HepG2 (cell line): ENCODE measurements at regions not wholly inside any gene's neighbourhood (a gene's known extent, or its start where the extent isn't known, plus 50 kb on each side); places are given as distances from the start of the nearest gene placed in this dataset.

Experiments used
- ATAC-seq: fragments of 200-7000 bp; cut with Tn5 transposase; 3 replicates; pipeline ENCODE4 v1.9.1; 2020; ENCODE audit warnings: mild to moderate bottlenecking, moderate library complexity
- BruUV-seq: library from RNA; stranded (reverse); fragments of 400-500 nt; replicated peaks from 2 replicates; lab custom pipeline; 2021; lab: Mats Ljungman, UMichigan
- CTCF ChIA-PET: fragments of 300-600 bp; formaldehyde crosslinking; extraction: SDS; loops from one replicate; lab custom pipeline; 2021; ENCODE audit warnings: low total read pairs, inconsistent platforms, low intra/inter-chr PET ratio; lab: Yijun Ruan, JAX
- POLR2A ChIA-PET: fragments of 350-600 bp; sonication (Branson Sonifier 250); formaldehyde crosslinking; loops from one replicate; lab custom pipeline; 2020; ENCODE audit warnings: antibody characterized with exemption, inconsistent platforms; lab: Yijun Ruan, JAX
- DNase-seq: peaks from one replicate; pipeline ENCODE4 v3.0.0-alpha.2; 2015; ENCODE audit warnings: low spot score
- FAIRE-seq: peaks from 3 replicates; lab custom pipeline; 2011; peaks lifted over from hg19 to GRCh38; lab: Jason Lieb, UNC
- H2AFZ ChIP-seq: one replicate; pipeline ENCODE4 v1.6.1; 2011; ENCODE audit warnings: low read length, inconsistent platforms
- H3K27ac ChIP-seq: fragments of 300-600 bp; 3 replicates; pipeline ENCODE4 v1.8.0; 2011; ENCODE audit warnings: mixed run types, mild to moderate bottlenecking, mixed read lengths, low read length, inconsistent platforms; ENCODE audit not compliant: insufficient read depth; ENCODE audit errors: extremely low read length
- H3K27me3 ChIP-seq, 2 experiments: fragments of 200-600 bp in 1 of 2; 2 replicates in 1 of 2; 3 replicates in 1 of 2; pipeline versions ENCODE4 v1.6.0 to v1.8.0; 2011; ENCODE audit warnings: low read length in 2 of 2, mild to moderate bottlenecking in 2 of 2, moderate library complexity in 2 of 2, inconsistent platforms in 1 of 2; ENCODE audit not compliant: insufficient read depth in 2 of 2, control insufficient read depth in 1 of 2
- H3K36me3 ChIP-seq, 2 experiments: fragments of 200-600 bp in 1 of 2; replicated peaks in 1 of 2; 2 replicates in 1 of 2; 3 replicates in 1 of 2; pipeline versions ENCODE4 v1.5.1 to v1.8.0; 2011; ENCODE audit warnings: low read length in 2 of 2, inconsistent platforms in 1 of 2; ENCODE audit not compliant: insufficient read depth in 2 of 2, control insufficient read depth in 1 of 2
- H3K4me1 ChIP-seq: 2 replicates; pipeline ENCODE4 v1.5.1; 2012; ENCODE audit warnings: low read length, inconsistent platforms; ENCODE audit not compliant: insufficient read depth
- H3K4me2 ChIP-seq: 2 replicates; pipeline ENCODE4 v1.6.0; 2011; ENCODE audit warnings: low read depth, low read length, inconsistent platforms
- H3K4me3 ChIP-seq, 3 experiments: fragments of 200-600 bp in 1 of 3; sonication (generic), shearing (Covaris generic) in 1 of 3; replicated peaks in 1 of 3; 2 replicates each; pipeline ENCODE4 v1.5.1; 2011 to 2016; ENCODE audit warnings: low read length in 3 of 3, inconsistent platforms in 2 of 3, low read depth in 2 of 3, mild to moderate bottlenecking in 2 of 3, control low read depth in 1 of 3, mixed read lengths in 1 of 3; ENCODE audit not compliant: insufficient read depth in 1 of 3
- H3K79me2 ChIP-seq: one replicate; pipeline ENCODE4 v1.6.1; 2011; ENCODE audit warnings: low read length, inconsistent platforms; ENCODE audit not compliant: insufficient read depth
- H3K9ac ChIP-seq: 2 replicates; pipeline ENCODE4 v1.6.0; 2011; ENCODE audit warnings: mild to moderate bottlenecking, low read depth, low read length, inconsistent platforms; ENCODE audit not compliant: insufficient read depth
- H3K9me3 ChIP-seq: 2 replicates; pipeline ENCODE4 v1.5.1; 2012; ENCODE audit warnings: mild to moderate bottlenecking, low read length
- H4K20me1 ChIP-seq: 2 replicates; pipeline ENCODE4 v1.6.0; 2011; ENCODE audit warnings: inconsistent platforms, mild to moderate bottlenecking, low read length, moderate library complexity; ENCODE audit not compliant: insufficient read depth
- GZF1 ChIP-seq: sonication (generic); formaldehyde crosslinking; IDR thresholded peaks from 2 replicates; pipeline ENCODE4 v1.5.1; 2020; ENCODE audit warnings: mild to moderate bottlenecking, missing genetic modification reagents
- MAFK ChIP-seq, 2 experiments: IDR thresholded peaks in 1 of 2; conservative IDR thresholded peaks in 1 of 2; 2 replicates each; pipeline ENCODE4 v1.6.1; 2011; ENCODE audit warnings: improper control_type of control experiment in 2 of 2, low read length in 2 of 2
- NFRKB ChIP-seq: fragments of 450-650 bp; IDR thresholded peaks from 2 replicates; pipeline ENCODE4 v1.6.1; 2017
- SMAD3 ChIP-seq: sonication (generic); formaldehyde crosslinking; IDR thresholded peaks from 2 replicates; pipeline ENCODE4 v1.4.0; 2020; ENCODE audit warnings: missing genetic modification reagents
- SRSF1 ChIP-seq: fragments of 200-400 bp; formaldehyde crosslinking; optimal IDR thresholded peaks from 2 replicates; pipeline ENCODE3; 2017; ENCODE audit warnings: mild to moderate bottlenecking, low read depth, low read length, moderate library complexity
- ZNF260 ChIP-seq: sonication (generic); formaldehyde crosslinking; IDR thresholded peaks from 2 replicates; pipeline ENCODE4 v1.4.0; 2020; ENCODE audit warnings: missing genetic modification reagents, low read depth, mild to moderate bottlenecking, borderline replicate concordance
- ZNF7 ChIP-seq: IDR thresholded peaks from 2 replicates; pipeline ENCODE4 v1.6.1; 2016; ENCODE audit warnings: missing biosample characterization, missing genetic modification reagents
- WGBS: methylation state at CpG from one replicate; pipeline ENCODE4 v1.1.6; 2017; ENCODE audit warnings: low lambda C conversion rate; 5-methylcytosine and 5-hydroxymethylcytosine counted together
- in situ Hi-C: cut with HindIII; loops from 2 replicates; pipeline ENCODE4 v1.10.0; 2017; ENCODE audit warnings: low pct_unique_long_range_greater_than_20kb; ENCODE audit not compliant: extremely low pct_ligation_motif_present
- intact Hi-C: fragments of 100-400 bp; cut with micrococcal nuclease; formaldehyde crosslinking; loops from one replicate; pipeline ENCODE4 v1.10.0; 2022; ENCODE audit not compliant: unreplicated experiment
- TF ChIP-seq, protein P1 (sequence below): sonication (generic); formaldehyde crosslinking; IDR thresholded peaks from 2 replicates; pipeline ENCODE4 v1.5.1; 2020; ENCODE audit warnings: missing genetic modification reagents, mild to moderate bottlenecking, borderline replicate concordance
- TF ChIP-seq, protein P2 (sequence below): sonication (generic); formaldehyde crosslinking; IDR thresholded peaks from 2 replicates; pipeline ENCODE4 v1.5.0; 2020; ENCODE audit warnings: missing genetic modification reagents
- TF ChIP-seq, protein P3 (sequence below): IDR thresholded peaks from 2 replicates; pipeline ENCODE4 v1.6.1; 2012; ENCODE audit warnings: inconsistent platforms
- TF ChIP-seq, protein P4 (sequence below): sonication (generic); formaldehyde crosslinking; IDR thresholded peaks from 2 replicates; pipeline ENCODE4 v1.5.0; 2020; ENCODE audit warnings: missing genetic modification reagents

DNA sequence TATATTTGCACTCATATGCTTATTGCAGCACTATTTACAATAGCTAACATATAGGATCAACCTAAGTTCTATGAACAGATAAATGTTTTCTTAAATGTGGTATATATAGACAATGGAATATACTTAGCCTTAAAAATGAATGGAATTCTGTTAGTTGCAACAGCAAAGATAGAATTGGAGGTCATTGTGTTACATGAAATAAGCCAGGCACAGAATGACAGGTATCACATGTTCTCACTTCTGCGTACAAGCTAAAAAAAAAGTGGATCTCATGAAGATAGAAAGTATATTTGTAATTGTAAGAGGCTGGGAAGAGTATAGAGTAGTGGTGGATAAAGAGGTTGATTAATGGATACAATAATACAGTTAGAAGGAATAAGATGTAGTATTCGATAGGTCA lies 255.5 kb upstream of the SETBP1 start:
- H2AFZ ChIP-seq = no peak overlapping the region
- DNase-seq (no peak), ATAC-seq (no peak), FAIRE-seq (no peak)
- in situ Hi-C loops = no loop called here
- no peak overlapping the region for H3K4me2 ChIP-seq
- H3K27me3 ChIP-seq = no peaks in the 10 kb centered on the region
- CTCF ChIA-PET = no interaction called here
- H3K27ac ChIP-seq = no peak overlapping the region
- intact Hi-C loops = no loop called here
- 1% methylated on average over 2 of the region's 2 CpGs for WGBS
- POLR2A ChIA-PET = no interaction called here
- peaks cover 72% of the 10 kb centered on the region for H3K9me3 ChIP-seq
- no peaks in the 10 kb centered on the region for H4K20me1 ChIP-seq
- no peak overlapping the region for H3K9ac ChIP-seq
- TF ChIP-seq, protein P1, sequence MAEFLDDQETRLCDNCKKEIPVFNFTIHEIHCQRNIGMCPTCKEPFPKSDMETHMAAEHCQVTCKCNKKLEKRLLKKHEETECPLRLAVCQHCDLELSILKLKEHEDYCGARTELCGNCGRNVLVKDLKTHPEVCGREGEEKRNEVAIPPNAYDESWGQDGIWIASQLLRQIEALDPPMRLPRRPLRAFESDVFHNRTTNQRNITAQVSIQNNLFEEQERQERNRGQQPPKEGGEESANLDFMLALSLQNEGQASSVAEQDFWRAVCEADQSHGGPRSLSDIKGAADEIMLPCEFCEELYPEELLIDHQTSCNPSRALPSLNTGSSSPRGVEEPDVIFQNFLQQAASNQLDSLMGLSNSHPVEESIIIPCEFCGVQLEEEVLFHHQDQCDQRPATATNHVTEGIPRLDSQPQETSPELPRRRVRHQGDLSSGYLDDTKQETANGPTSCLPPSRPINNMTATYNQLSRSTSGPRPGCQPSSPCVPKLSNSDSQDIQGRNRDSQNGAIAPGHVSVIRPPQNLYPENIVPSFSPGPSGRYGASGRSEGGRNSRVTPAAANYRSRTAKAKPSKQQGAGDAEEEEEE (CRISPR knock-in tag) = no peak
- H3K4me3 ChIP-seq = no peak overlapping the region
- BruUV-seq = no TSS peak
- H3K36me3 ChIP-seq = no peaks in the 10 kb centered on the region
- H3K79me2 ChIP-seq = no peaks in the 10 kb centered on the region
- no peaks in the 10 kb centered on the region for H3K4me1 ChIP-seq

DNA sequence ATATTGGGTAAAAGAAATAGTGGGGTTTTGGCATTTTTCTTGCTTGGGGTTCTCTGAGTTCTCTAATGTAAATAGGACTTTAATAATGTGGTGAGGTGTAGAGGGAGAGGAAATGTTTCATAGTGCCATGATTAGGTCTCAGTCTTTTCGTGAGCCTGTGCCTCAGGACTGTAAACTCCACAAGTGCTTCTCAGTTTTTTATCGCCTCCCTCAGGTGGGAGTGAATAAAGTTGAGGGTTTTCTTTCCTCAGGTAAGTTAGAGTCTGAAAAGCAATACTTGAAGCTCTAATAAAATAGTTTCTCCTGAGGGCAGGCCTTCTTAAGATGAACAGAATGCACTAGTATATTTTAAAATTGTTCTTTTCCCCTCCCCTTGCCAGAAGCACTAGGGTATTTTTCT lies 243.1 kb upstream of the SETBP1 start:
- Histone ChIP-seq H4K20me1 (no peaks in the 10 kb centered on the region), H3K9me3 (peaks cover 75% of the 10 kb centered on the region), H3K79me2 (no peaks in the 10 kb centered on the region), H3K4me2 (no peak overlapping the region), H3K27ac (no peak overlapping the region), H3K4me3 (no peak overlapping the region)
- DNase-seq (no peak), ATAC-seq (no peak)
- in situ Hi-C loops = no loop called here
- no TSS peak for BruUV-seq
- POLR2A ChIA-PET = no interaction called here
- TF ChIP-seq ZNF7 = no peak
- TF ChIP-seq, protein P2, sequence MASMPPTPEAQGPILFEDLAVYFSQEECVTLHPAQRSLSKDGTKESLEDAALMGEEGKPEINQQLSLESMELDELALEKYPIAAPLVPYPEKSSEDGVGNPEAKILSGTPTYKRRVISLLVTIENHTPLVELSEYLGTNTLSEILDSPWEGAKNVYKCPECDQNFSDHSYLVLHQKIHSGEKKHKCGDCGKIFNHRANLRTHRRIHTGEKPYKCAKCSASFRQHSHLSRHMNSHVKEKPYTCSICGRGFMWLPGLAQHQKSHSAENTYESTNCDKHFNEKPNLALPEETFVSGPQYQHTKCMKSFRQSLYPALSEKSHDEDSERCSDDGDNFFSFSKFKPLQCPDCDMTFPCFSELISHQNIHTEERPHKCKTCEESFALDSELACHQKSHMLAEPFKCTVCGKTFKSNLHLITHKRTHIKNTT = no peak
- TF ChIP-seq SMAD3 = no peak
- no peak for TF ChIP-seq NFRKB
- TF ChIP-seq GZF1 = no peak
- no peak for TF ChIP-seq ZNF260
- TF ChIP-seq SRSF1 = no peak
- TF ChIP-seq MAFK (conservative IDR thresholded peaks at IDR 0.05 in 1 of 2, IDR thresholded peaks at IDR 0.05 in 1 of 2; ENCODE audit: low read length in 2 of 2) = no peak
- TF ChIP-seq, protein P3, sequence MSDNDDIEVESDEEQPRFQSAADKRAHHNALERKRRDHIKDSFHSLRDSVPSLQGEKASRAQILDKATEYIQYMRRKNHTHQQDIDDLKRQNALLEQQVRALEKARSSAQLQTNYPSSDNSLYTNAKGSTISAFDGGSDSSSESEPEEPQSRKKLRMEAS = no peak
- TF ChIP-seq, protein P4, sequence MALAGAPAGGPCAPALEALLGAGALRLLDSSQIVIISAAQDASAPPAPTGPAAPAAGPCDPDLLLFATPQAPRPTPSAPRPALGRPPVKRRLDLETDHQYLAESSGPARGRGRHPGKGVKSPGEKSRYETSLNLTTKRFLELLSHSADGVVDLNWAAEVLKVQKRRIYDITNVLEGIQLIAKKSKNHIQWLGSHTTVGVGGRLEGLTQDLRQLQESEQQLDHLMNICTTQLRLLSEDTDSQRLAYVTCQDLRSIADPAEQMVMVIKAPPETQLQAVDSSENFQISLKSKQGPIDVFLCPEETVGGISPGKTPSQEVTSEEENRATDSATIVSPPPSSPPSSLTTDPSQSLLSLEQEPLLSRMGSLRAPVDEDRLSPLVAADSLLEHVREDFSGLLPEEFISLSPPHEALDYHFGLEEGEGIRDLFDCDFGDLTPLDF (CRISPR knock-in tag) = no peak
- TF ChIP-seq, all 625 proteins: peak for 0
- CTCF ChIA-PET = no interaction called here
- Histone ChIP-seq H3K9ac (no peak overlapping the region), H2AFZ (no peak overlapping the region), H3K4me1 (no peaks in the 10 kb centered on the region), H3K36me3 (no peaks in the 10 kb centered on the region), H3K27me3 (no peaks in the 10 kb centered on the region)
- 3% methylated on average over 2 of the region's 2 CpGs for WGBS
- FAIRE-seq = no peak
- intact Hi-C loops = no loop called here
